AG04450 (cell line): ENCODE measurements at regions not wholly inside any gene's neighbourhood (a gene's known extent, or its start where the extent isn't known, plus 50 kb on each side); places are given as distances from the start of the nearest gene placed in this dataset.
"Not testable (repeated sequence)": the region's sequence is repeated elsewhere in the genome, so short reads cannot be mapped to it uniquely, and the experiment has no call there.

ENCODE experiments used
- CTCF ChIA-PET: fragments of 300-600, 350-600 bp; formaldehyde crosslinking; extraction: SDS; loops from one replicate; lab custom pipeline; 2022; ENCODE audit warnings: antibody characterized with exemption, inconsistent platforms; lab: Charles Lee
- POLR2A ChIA-PET: fragments of 350-600 bp; formaldehyde crosslinking; extraction: SDS; loops from one replicate; lab custom pipeline; 2021; ENCODE audit warnings: antibody characterized with exemption, inconsistent platforms; lab: Yijun Ruan, JAX
- DNase-seq: peaks from one replicate; pipeline ENCODE4 v3.0.0-alpha.2; 2011; ENCODE audit warnings: low read depth, low spot score
- H3K27ac ChIP-seq: one replicate; pipeline ENCODE4 v1.5.1; 2012; ENCODE audit warnings: low read depth, low read length, control low read depth
- H3K27me3 ChIP-seq: one replicate; pipeline ENCODE4 v1.6.0; 2012; ENCODE audit warnings: low read length; ENCODE audit not compliant: control insufficient read depth, insufficient read depth
- H3K4me3 ChIP-seq: 2 replicates; pipeline ENCODE4 v1.5.1; 2011; ENCODE audit warnings: mild to moderate bottlenecking, low read depth, low read length, control low read depth
- H3K9me3 ChIP-seq: 2 replicates; pipeline ENCODE4 v1.5.1; 2012; ENCODE audit warnings: low read length; ENCODE audit not compliant: control insufficient read depth, insufficient read depth
- CTCF ChIP-seq: IDR thresholded peaks from 2 replicates; pipeline ENCODE4 v1.5.1; 2011; ENCODE audit warnings: low read depth, low read length, control low read depth, inconsistent platforms

GRCh38 chr3:127045435-127046045 lies 62.6 kb downstream of the PLXNA1 start:
- no peak for TF ChIP-seq CTCF
- Histone ChIP-seq H3K9me3 (peaks cover 8% of the 10 kb centered on the region), H3K4me3 (no peak overlapping the region), H3K27ac (no peak overlapping the region), H3K27me3 (peaks cover 12% of the 10 kb centered on the region)
- ChIA-PET POLR2A (no interaction called here), CTCF (no interaction called here)
- DNase-seq, result no peak

- H3K4me3 ChIP-seq, POLR2A ChIA-PET, H3K27ac ChIP-seq, CTCF ChIA-PET, H3K9me3 ChIP-seq, DNase-seq: not testable (repeated sequence)
- peaks cover 14% of the 10 kb centered on the region for H3K27me3 ChIP-seq
Measured at GRCh38 chr3:127046690-127047089, 63.8 kb downstream of the PLXNA1 start.

GRCh38 chr3:127049393-127049792 lies 66.5 kb downstream of the PLXNA1 start:
- no peak for DNase-seq
- ChIA-PET POLR2A (no interaction called here), CTCF (no interaction called here)
- Histone ChIP-seq H3K4me3 (no peak overlapping the region), H3K27me3 (peaks cover 8% of the 10 kb centered on the region), H3K9me3 (peaks cover 8% of the 10 kb centered on the region), H3K27ac (no peak overlapping the region)
- TF ChIP-seq CTCF, result no peak

- Histone ChIP-seq H3K9me3 (peaks cover 8% of the 10 kb centered on the region), H3K27me3 (peaks cover 5% of the 10 kb centered on the region), H3K4me3 (no peak overlapping the region), H3K27ac (no peak overlapping the region)
- no peak for DNase-seq
- TF ChIP-seq CTCF, result no peak
- ChIA-PET POLR2A (no interaction called here), CTCF (no interaction called here)
Measured at GRCh38 chr3:127050733-127051132, 67.8 kb downstream of the PLXNA1 start.

GRCh38 chr3:127052121-127052561 lies 69.2 kb downstream of the PLXNA1 start:
- no peak overlapping the region for H3K27ac ChIP-seq
- H3K27me3 ChIP-seq, result peaks cover 7% of the 10 kb centered on the region
- ChIA-PET POLR2A (no interaction called here), CTCF (no interaction called here)
- peaks cover 18% of the 10 kb centered on the region for H3K9me3 ChIP-seq
- H3K4me3 ChIP-seq, result no peak overlapping the region
- TF ChIP-seq CTCF, result no peak
- DNase-seq, result no peak
